HuH-7 (cell line): ENCODE measurements at regions not wholly inside any gene's neighbourhood (a gene's known extent, or its start where the extent isn't known, plus 50 kb on each side); places are given as distances from the start of the nearest gene placed in this dataset.
"Not testable (repeated sequence)": the region's sequence is repeated elsewhere in the genome, so short reads cannot be mapped to it uniquely, and the experiment has no call there.

Experiments
- DNase-seq: peaks from one replicate; pipeline ENCODE4 v3.0.0; 2011; ENCODE audit warnings: low spot score

DNA sequence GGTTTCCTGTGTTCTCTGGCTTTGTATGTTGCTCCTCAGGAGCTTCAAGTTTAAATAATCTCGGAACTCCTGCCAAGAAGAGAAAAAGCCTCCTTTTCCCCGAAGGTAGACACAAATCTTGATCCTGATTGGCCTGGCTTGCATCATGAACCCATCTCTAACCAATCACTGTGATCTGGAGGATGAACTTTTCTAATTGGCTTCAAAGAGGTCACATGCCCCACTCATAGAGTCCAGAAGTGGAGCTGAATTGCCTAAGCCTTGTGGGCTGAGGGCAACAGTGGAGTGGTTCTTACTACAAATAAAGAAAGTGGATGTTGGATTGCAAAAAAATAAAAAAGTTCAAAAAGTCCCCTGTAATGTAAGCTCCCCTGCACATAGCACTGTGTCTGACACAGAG lies 245.9 kb downstream of the MID1IP1 start:
- no peak for DNase-seq

GRCh38 chrX:39049975-39050374 lies 248.7 kb downstream of the MID1IP1 start:
- no peak for DNase-seq

GRCh38 chrX:39050427-39050826 lies 249.2 kb downstream of the MID1IP1 start:
- DNase-seq, result no peak

GRCh38 chrX:39052751-39053150 lies 251.5 kb downstream of the MID1IP1 start:
- no peak for DNase-seq

- no peak for DNase-seq
These were observed 257.5 kb downstream of the MID1IP1 start for GRCh38 chrX:39058724-39059123.

- no peak for DNase-seq
These were observed 258.6 kb downstream of the MID1IP1 start for GRCh38 chrX:39059866-39060265.

- no peak for DNase-seq
These were observed 261.8 kb downstream of the MID1IP1 start for GRCh38 chrX:39063037-39063436.

DNA sequence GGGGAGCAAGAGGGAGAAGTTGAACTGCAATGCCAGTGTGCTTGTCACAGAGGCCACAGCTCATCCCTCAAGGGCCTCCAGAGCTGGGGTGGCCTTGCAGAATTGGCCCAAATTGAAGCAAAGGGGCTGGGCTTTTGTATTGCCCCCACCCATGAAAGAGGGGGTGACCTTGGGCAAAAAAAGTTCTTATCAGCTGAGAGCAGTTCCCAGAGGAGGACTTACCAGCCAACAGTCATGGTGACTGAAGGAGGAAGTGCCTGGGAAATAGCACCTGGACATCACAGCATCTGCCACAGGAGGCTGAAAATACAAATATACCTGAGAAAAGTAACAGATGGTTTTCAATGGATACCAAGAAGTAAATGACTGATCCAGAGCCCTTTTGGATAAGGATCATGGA lies 262.4 kb downstream of the MID1IP1 start:
- DNase-seq, result no peak

DNA sequence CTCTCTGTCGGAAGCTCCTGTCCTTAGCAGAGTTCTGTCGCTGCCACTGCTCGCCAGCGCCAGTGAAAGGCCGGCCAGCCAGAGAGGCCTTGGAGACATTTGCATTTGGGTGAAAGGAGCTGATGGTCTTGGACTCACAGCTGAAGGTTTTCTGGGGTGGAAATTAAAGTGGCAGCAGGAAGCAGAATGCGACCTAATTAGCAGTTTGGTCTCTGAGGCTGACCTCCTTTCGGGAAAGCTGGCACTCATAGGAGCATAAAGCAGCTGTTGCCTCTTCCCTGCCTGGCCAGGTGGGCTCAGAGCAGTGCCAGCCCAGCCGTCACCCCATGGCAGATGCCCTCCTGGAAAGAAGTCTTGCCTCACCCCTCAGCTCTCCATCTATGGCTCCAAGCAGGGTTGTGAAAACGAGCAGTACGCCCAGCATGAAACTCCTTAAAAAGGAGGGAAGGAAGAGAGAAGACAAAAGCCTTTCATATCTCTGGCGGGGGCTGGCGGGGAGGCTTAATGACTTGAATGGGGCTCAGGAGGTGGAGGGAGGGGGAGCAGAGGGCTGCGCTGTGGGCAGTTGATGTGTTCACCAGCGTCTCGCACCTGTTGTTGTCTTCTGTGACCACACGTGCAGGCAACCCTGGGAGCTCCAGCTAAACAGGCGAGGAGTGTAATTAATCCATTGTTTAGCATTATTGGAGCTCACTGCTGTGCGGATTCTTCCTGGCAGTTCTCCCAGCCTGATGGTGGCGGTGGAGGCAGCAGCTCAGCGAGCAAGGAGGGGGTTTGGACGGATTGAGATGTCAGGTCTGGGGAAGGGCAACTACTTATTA lies 264.0 kb downstream of the MID1IP1 start:
- no peak for DNase-seq

DNA sequence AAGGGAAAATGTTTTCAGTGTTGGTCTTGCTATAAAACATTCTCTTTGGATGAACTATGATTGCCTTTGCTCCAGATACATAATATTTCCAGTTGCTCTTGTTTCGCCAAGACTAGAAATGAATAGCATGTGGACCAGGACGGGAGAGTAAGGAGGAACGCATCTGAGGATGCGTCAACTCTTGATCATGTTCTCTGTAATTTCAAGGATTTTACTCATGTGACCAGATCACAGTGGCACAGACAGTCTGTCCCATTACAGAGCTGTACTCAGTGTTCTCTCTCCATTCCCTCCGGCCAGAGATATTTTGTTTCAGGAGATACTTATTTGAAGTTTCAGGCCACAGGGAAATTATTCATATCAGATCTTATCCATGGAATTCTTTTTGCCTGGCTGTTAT lies 266.6 kb downstream of the MID1IP1 start:
- DNase-seq, result no peak

GRCh38 chrX:39068634-39069033 lies 267.4 kb downstream of the MID1IP1 start:
- DNase-seq, result not testable (repeated sequence)

GRCh38 chrX:39070009-39070408 lies 268.8 kb downstream of the MID1IP1 start:
- no peak for DNase-seq

DNA sequence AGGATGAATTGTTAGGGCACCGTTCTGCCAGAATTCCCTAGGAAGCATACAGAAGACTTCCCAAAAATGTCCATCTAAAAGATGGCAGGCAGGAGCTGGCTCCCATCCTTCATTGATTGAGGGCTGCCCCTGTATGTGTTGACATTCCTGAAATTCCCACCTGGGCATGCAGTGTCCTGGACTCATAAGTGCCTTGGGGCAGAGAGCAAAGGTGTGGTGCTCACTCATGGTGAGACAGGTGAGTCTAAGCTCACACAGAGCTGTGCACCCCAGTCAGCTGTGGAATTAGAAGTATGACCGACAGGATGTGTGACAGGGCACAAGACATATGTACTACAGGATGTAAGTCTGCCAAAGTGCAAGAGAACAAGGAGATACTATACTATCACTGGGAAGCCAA lies 271.9 kb downstream of the MID1IP1 start:
- DNase-seq, result no peak

DNA sequence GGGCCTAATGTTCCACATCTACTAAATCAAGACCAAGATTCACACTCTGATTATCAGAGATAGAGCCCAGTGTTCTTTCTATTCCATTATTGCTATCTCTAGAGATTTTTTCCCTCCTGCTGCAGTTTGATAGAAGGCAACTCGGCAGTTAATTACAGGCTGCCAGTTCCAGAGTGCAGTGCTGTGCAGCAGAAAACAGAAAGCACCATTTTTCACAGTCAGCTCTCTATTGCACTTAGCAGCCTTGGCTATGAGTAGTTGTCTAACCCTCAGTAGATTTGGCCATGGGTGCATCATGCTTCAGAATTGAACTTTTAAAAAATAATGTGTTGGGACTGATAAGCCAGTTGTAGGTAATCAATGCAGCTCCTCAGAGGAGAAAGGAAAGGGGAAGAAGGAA lies 295.3 kb downstream of the MID1IP1 start:
- no peak for DNase-seq

- DNase-seq, result no peak
These were observed 303.5 kb downstream of the MID1IP1 start for GRCh38 chrX:39104745-39105144.

GRCh38 chrX:39112143-39112542 lies 310.9 kb downstream of the MID1IP1 start:
- no peak for DNase-seq

GRCh38 chrX:39115166-39115565 lies 313.9 kb downstream of the MID1IP1 start:
- no peak for DNase-seq

GRCh38 chrX:39117101-39117500 lies 315.8 kb downstream of the MID1IP1 start:
- no peak for DNase-seq

GRCh38 chrX:39121903-39122302 lies 320.6 kb downstream of the MID1IP1 start:
- no peak for DNase-seq

- no peak for DNase-seq
These were observed 324.6 kb downstream of the MID1IP1 start for GRCh38 chrX:39125834-39126233.

DNA sequence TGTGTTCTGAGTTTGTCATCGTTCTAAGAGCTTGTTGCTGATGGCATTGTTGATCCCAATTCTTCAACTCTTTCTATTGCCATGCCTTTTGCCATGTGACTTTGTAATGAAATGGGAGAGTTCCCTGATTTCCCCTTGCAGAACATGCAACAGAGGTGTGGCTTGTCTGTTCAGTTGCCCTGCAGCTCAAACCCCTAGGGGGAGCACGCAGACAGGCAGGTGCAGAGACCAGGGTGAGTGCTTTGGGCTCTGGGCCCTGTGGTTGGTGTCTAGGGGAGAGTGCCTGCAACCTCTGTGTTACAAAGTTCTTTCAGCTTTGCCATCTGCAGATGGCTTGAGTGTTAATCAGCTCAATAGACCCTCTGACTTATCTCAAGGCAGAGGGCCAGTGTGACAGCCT lies 332.7 kb downstream of the MID1IP1 start:
- no peak for DNase-seq

- no peak for DNase-seq
These were observed 336.2 kb downstream of the MID1IP1 start for GRCh38 chrX:39137363-39137954.

- DNase-seq, result no peak
These were observed 339.3 kb downstream of the MID1IP1 start for GRCh38 chrX:39140581-39140980.

GRCh38 chrX:39144323-39144722 lies 343.1 kb downstream of the MID1IP1 start:
- DNase-seq, result no peak
